PC-3 (cell line): ENCODE measurements at regions not wholly inside any gene's neighbourhood (a gene's known extent, or its start where the extent isn't known, plus 50 kb on each side); places are given as distances from the start of the nearest gene placed in this dataset.

Source experiments
- ATAC-seq: fragments of 200-7000 bp; cut with Tn5 transposase; 2 replicates; pipeline ENCODE4 v1.9.1; 2020; ENCODE audit warnings: mild to moderate bottlenecking, moderate library complexity
- BruUV-seq: library from RNA; stranded (reverse); fragments of 400-500 nt; replicated peaks from 2 replicates; lab custom pipeline; 2021; lab: Mats Ljungman, UMichigan
- CTCF ChIA-PET: fragments of 300-600 bp; sonication (Branson Sonifier 250); formaldehyde crosslinking; loops from one replicate; lab custom pipeline; 2022; ENCODE audit warnings: antibody characterized with exemption; lab: Charles Lee
- POLR2A ChIA-PET: fragments of 300-600 bp; sonication (Branson Sonifier 250); formaldehyde crosslinking; loops from one replicate; lab custom pipeline; 2022; ENCODE audit warnings: antibody characterized with exemption; ENCODE audit not compliant: unreplicated experiment; lab: Charles Lee
- DNase-seq: peaks from one replicate; pipeline ENCODE4 v3.0.0-alpha.2; 2015
- H2AFZ ChIP-seq: fragments of 300-600 bp; sonication (generic); 2 replicates; pipeline ENCODE4 v1.6.0; 2016; ENCODE audit warnings: antibody characterized with exemption, low read length
- H3F3A ChIP-seq: fragments of 300-600 bp; sonication (generic); one replicate; pipeline ENCODE4 v1.6.0; 2017; ENCODE audit warnings: antibody characterized with exemption, low read length, control low read depth, mild to moderate bottlenecking; ENCODE audit not compliant: unreplicated experiment
- H3K27ac ChIP-seq: fragments of 300-600 bp; sonication (generic); 2 replicates; pipeline ENCODE4 v1.5.1; 2016; ENCODE audit warnings: mild to moderate bottlenecking, low read length
- H3K27me3 ChIP-seq: fragments of 300-600 bp; sonication (generic); 2 replicates; pipeline ENCODE4 v1.6.1; 2016; ENCODE audit warnings: low read length, mixed read lengths
- H3K36me3 ChIP-seq: fragments of 300-600 bp; sonication (generic); 2 replicates; pipeline ENCODE4 v1.6.1; 2016; ENCODE audit warnings: low read depth, mixed run types, low read length, mixed read lengths
- H3K4me1 ChIP-seq: fragments of 300-600 bp; sonication (generic); 2 replicates; pipeline ENCODE4 v1.5.1; 2016; ENCODE audit warnings: low read length; ENCODE audit not compliant: insufficient read depth
- H3K4me2 ChIP-seq: fragments of 300-600 bp; sonication (generic); 2 replicates; pipeline ENCODE4 v1.6.0; 2016; ENCODE audit warnings: low read length
- H3K4me3 ChIP-seq: fragments of 300-600 bp; sonication (generic); 2 replicates; pipeline ENCODE4 v1.5.1; 2016; ENCODE audit warnings: mild to moderate bottlenecking, low read length, mixed read lengths
- H3K79me2 ChIP-seq: fragments of 300-600 bp; sonication (generic); 2 replicates; pipeline ENCODE4 v1.6.1; 2017; ENCODE audit warnings: low read length, mixed read lengths
- H3K9ac ChIP-seq: fragments of 300-600 bp; sonication (generic); 2 replicates; pipeline ENCODE4 v1.6.0; 2016; ENCODE audit warnings: mild to moderate bottlenecking, low read length
- H3K9me2 ChIP-seq: fragments of 300-600 bp; sonication (generic); replicated peaks from 2 replicates; pipeline ENCODE4 v1.6.1; 2016; ENCODE audit warnings: mixed run types, low read length, mixed read lengths
- H3K9me3 ChIP-seq: fragments of 300-600 bp; sonication (generic); 2 replicates; pipeline ENCODE4 v1.6.1; 2016; ENCODE audit warnings: low read length, mixed read lengths
- H4K20me1 ChIP-seq: fragments of 300-600 bp; sonication (generic); 2 replicates; pipeline ENCODE4 v1.6.1; 2016; ENCODE audit warnings: low read length, mixed read lengths
- EZH2 ChIP-seq: fragments of 300-600 bp; sonication (generic); IDR thresholded peaks from one replicate; pipeline ENCODE4 v1.6.1; 2017; ENCODE audit warnings: antibody characterized with exemption, mild to moderate bottlenecking, low read length; ENCODE audit not compliant: unreplicated experiment
- EZH2phosphoT487 ChIP-seq: fragments of 300-600 bp; sonication (generic); IDR thresholded peaks from 2 replicates; pipeline ENCODE4 v1.6.1; 2018; ENCODE audit warnings: mild to moderate bottlenecking, antibody characterized with exemption, low read length, borderline replicate concordance
- intact Hi-C: fragments of 100-400 bp; cut with micrococcal nuclease; formaldehyde crosslinking; loops from 2 replicates; pipeline ENCODE4 v1.9.0; 2023
- TF ChIP-seq, protein P1 (sequence below): fragments of 300-600 bp; sonication (generic); conservative IDR thresholded peaks from 2 replicates; pipeline ENCODE4 v1.5.1; 2017; ENCODE audit warnings: antibody characterized with exemption, low read depth, mild to moderate bottlenecking, low read length

DNA sequence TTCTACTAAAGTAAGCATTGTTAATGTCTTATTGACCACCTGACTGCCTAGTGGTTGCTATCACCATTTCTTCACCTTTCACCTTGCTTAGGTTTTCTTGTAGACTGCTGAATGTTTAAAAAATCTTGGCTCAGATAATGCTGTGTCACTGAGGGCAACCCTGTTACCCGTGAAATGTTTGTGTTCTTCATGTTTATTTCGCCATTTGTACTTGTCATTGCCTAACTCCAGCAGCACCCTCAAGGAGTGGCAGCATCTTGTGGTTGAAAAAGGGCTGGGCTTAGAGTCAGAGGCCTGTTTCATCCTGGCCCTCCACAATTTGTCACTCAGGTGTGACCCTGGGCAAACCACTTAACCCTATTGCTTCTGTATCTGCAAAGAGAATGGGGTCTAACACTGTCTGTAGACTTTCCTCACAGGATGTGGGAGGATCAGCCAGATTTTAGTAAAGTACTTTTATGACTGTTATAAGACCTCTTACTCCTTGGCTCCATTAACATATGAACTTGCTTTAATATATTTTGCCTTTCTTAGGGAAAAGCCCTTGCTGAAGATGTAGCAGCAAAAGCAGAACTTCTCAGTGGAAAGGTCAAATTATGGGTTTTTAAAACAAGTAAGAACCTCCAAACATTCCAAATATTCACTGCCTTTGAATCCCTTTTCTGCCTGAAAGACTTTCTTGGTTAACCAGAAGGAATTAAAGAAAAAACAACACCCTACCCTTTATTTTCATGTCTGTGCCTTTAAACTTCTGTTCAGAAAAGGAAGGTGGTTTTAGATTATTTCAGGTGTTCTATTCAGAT, 154.5 kb upstream of the C11orf87 start:
- no peak for TF ChIP-seq EZH2phosphoT487
- no peak for TF ChIP-seq EZH2
- TF ChIP-seq, protein P1, sequence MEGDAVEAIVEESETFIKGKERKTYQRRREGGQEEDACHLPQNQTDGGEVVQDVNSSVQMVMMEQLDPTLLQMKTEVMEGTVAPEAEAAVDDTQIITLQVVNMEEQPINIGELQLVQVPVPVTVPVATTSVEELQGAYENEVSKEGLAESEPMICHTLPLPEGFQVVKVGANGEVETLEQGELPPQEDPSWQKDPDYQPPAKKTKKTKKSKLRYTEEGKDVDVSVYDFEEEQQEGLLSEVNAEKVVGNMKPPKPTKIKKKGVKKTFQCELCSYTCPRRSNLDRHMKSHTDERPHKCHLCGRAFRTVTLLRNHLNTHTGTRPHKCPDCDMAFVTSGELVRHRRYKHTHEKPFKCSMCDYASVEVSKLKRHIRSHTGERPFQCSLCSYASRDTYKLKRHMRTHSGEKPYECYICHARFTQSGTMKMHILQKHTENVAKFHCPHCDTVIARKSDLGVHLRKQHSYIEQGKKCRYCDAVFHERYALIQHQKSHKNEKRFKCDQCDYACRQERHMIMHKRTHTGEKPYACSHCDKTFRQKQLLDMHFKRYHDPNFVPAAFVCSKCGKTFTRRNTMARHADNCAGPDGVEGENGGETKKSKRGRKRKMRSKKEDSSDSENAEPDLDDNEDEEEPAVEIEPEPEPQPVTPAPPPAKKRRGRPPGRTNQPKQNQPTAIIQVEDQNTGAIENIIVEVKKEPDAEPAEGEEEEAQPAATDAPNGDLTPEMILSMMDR: no peak
- Histone ChIP-seq H3K4me3 (no peak overlapping the region), H3K4me1 (no peaks in the 10 kb centered on the region), H3K36me3 (no peaks in the 10 kb centered on the region), H3K9me2 (no peaks in the 10 kb centered on the region), H4K20me1 (no peaks in the 10 kb centered on the region), H3F3A (no peaks in the 10 kb centered on the region), H3K79me2 (no peaks in the 10 kb centered on the region), H3K9me3 (peaks cover 3% of the 10 kb centered on the region; the same call in 1 of the 2 replicates), H3K27me3 (peaks cover 8% of the 10 kb centered on the region; the same call in 1 of the 2 replicates), H2AFZ (no peak overlapping the region), H3K9ac (no peak overlapping the region), H3K27ac (no peak overlapping the region), H3K4me2 (no peak overlapping the region)
- intact Hi-C loops: no loop called here
- ChIA-PET POLR2A (no interaction called here), CTCF (no interaction called here)
- no peak for ATAC-seq
- DNase-seq: no peak
- BruUV-seq: no TSS peak

DNA sequence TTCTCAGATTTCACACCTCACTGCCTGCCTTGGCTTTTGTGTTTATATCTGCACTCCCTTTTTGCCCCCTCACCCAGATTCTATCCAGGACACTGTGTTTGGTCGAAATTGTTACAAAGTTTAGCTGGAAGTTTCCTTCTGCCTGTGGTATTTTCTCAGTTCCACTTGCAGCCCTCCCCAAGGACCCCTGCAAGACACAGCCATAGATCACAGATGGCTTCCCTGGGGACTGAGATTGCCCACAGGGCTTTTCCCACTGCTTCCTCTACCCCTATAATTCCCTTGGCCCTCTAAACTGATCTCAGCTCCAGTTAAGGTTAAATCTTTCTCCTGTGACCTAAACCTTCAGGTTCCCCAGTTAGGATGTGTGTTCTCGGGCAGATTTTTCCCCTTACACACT, 146.1 kb upstream of the C11orf87 start:
- Histone ChIP-seq H3K4me1 (no peaks in the 10 kb centered on the region), H4K20me1 (no peaks in the 10 kb centered on the region), H3K9me2 (no peaks in the 10 kb centered on the region), H3K27ac (no peak overlapping the region), H3K27me3 (peaks cover 12% of the 10 kb centered on the region; the same call in 1 of the 2 replicates), H3K4me2 (no peak overlapping the region), H3K79me2 (no peaks in the 10 kb centered on the region), H3K9me3 (no peaks in the 10 kb centered on the region), H3K9ac (no peak overlapping the region), H3F3A (no peaks in the 10 kb centered on the region), H3K36me3 (no peaks in the 10 kb centered on the region), H3K4me3 (no peak overlapping the region), H2AFZ (no peak overlapping the region)
- intact Hi-C loops: no loop called here
- BruUV-seq: no TSS peak
- TF ChIP-seq EZH2: no peak
- TF ChIP-seq EZH2phosphoT487: no peak
- TF ChIP-seq, protein P1: no peak
- ATAC-seq: no peak
- POLR2A ChIA-PET: interaction anchor here (0.7 kb wide), 1 partner anchor 1039 kb away, joined by 4 read pairs; no protein-coding TSS in a partner anchor
- CTCF ChIA-PET: no interaction called here
- DNase-seq: no peak

DNA sequence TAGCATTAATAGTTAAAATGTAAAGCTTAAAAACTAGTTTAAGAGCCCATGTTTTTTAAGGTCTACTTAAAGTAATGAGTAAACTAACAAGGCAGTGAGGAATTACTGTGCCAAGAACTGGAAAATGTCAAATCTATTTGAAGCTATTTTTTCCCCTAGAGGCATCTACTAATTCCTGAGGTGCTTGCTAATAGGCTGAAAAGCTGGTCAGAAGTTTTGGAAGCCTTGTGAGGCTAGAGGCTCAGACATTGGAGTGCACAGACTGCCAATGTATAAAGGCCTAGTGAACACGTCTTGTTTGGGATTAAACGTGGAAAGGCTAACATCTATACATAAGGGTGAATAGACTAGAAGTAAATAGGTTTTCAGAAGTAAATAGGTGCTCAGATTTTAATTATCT, 136.5 kb upstream of the C11orf87 start:
- no peak overlapping the region for H3K9ac ChIP-seq
- no peak overlapping the region for H2AFZ ChIP-seq
- CTCF ChIA-PET: no interaction called here
- H3K4me2 ChIP-seq: no peak overlapping the region
- DNase-seq (no peak), ATAC-seq (no peak)
- intact Hi-C loops: no loop called here
- H3K36me3 ChIP-seq: no peaks in the 10 kb centered on the region
- no peaks in the 10 kb centered on the region for H4K20me1 ChIP-seq
- H3K79me2 ChIP-seq: no peaks in the 10 kb centered on the region
- no peaks in the 10 kb centered on the region for H3F3A ChIP-seq
- TF ChIP-seq EZH2: no peak
- TF ChIP-seq, protein P1: no peak
- TF ChIP-seq EZH2phosphoT487: no peak
- POLR2A ChIA-PET: no interaction called here
- no TSS peak for BruUV-seq
- H3K27me3 ChIP-seq: no peaks in the 10 kb centered on the region
- no peaks in the 10 kb centered on the region for H3K4me1 ChIP-seq
- H3K4me3 ChIP-seq: no peak overlapping the region
- no peaks in the 10 kb centered on the region for H3K9me2 ChIP-seq
- H3K9me3 ChIP-seq: no peaks in the 10 kb centered on the region
- no peak overlapping the region for H3K27ac ChIP-seq
